SW 1271 (cell line): ENCODE measurements at regions not wholly inside any gene's neighbourhood (a gene's known extent, or its start where the extent isn't known, plus 50 kb on each side); places are given as distances from the start of the nearest gene placed in this dataset.

Source experiments
- DNase-seq, 2 experiments: peaks; one replicate each; lab custom pipeline; 2025; lab: John Stamatoyannopoulos, UW

- no peak for DNase-seq
Observed at GRCh38 chr3:95352471-95352870, 1289.6 kb downstream of the NSUN3 start.

- DNase-seq = no peak
Observed at GRCh38 chr3:95354489-95354888, 1291.6 kb downstream of the NSUN3 start.

GRCh38 chr3:95356764-95357501, 1294.1 kb downstream of the NSUN3 start:
- DNase-seq = no peak

- no peak for DNase-seq
Observed at GRCh38 chr3:95387242-95388021, 1324.6 kb downstream of the NSUN3 start.

GRCh38 chr3:95389725-95390313, 1327.0 kb downstream of the NSUN3 start:
- no peak for DNase-seq

GRCh38 chr3:95394286-95394685, 1331.4 kb downstream of the NSUN3 start:
- no peak for DNase-seq

GRCh38 chr3:95399585-95399984, 1336.7 kb downstream of the NSUN3 start:
- DNase-seq = no peak

GRCh38 chr3:95401693-95402092, 1338.8 kb downstream of the NSUN3 start:
- DNase-seq = no peak

- DNase-seq = no peak
Observed at GRCh38 chr3:95407709-95408463, 1345.0 kb downstream of the NSUN3 start.

GRCh38 chr3:95408464-95408862, 1345.6 kb downstream of the NSUN3 start:
- DNase-seq = no peak

- no peak for DNase-seq
Observed at GRCh38 chr3:95418251-95418650, 1355.4 kb downstream of the NSUN3 start.

- DNase-seq = no peak
Observed at GRCh38 chr3:95424279-95424678, 1361.4 kb downstream of the NSUN3 start.

- DNase-seq = no peak
Observed at GRCh38 chr3:95434491-95434890, 1371.6 kb downstream of the NSUN3 start.

GRCh38 chr3:95437409-95437808, 1374.5 kb downstream of the NSUN3 start:
- no peak for DNase-seq

GRCh38 chr3:95438274-95438673, 1375.4 kb downstream of the NSUN3 start:
- no peak for DNase-seq

- DNase-seq = no peak
Observed at GRCh38 chr3:95442766-95443165, 1371.6 kb upstream of the EPHA6 start.

GRCh38 chr3:95449841-95450240, 1364.6 kb upstream of the EPHA6 start:
- DNase-seq = no peak

GRCh38 chr3:95453242-95453641, 1361.2 kb upstream of the EPHA6 start:
- DNase-seq = no peak

GRCh38 chr3:95456835-95457234, 1357.6 kb upstream of the EPHA6 start:
- DNase-seq = no peak

GRCh38 chr3:95459706-95460105, 1354.7 kb upstream of the EPHA6 start:
- no peak for DNase-seq

GRCh38 chr3:95460274-95460673, 1354.1 kb upstream of the EPHA6 start:
- DNase-seq = no peak

- no peak for DNase-seq
Observed at GRCh38 chr3:95462161-95462560, 1352.2 kb upstream of the EPHA6 start.
